ENCODE measurements at regions not wholly inside any gene's neighbourhood (a gene's known extent, or its start where the extent isn't known, plus 50 kb on each side); places are given as distances from the start of the nearest gene placed in this dataset.

DNA sequence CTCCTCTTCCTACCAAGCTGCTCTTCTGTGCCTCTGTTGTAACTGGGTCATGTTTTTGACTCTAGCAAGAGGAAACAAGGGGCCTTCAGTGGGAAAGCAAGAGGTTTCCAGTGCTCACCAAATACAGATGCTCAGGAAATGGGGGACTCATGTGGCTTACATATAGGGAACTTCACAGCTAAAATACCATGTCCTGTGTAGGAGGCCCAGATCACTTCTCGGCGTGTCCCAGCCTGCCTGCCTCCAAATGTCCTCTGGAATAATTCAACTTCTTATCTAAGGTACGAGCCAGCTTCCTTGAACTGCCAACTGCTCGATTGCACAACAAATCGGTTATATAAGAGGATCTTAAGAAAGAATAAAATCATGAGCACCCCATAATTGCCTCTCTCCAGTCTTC, 161.3 kb downstream of the KIT start:
- no peaks in the 10 kb centered on the region for H4K20me1 ChIP-seq (ENCODE audit: insufficient read depth)
- DNase-seq (ENCODE audit: low read depth, low spot score) (no peak), ATAC-seq (no peak)
- H3K27ac ChIP-seq (ENCODE audit: low read depth, low read length), result no peak overlapping the region
- ChIA-PET RAD21 (ENCODE audit: low non-redundant PET in 1 of 2, low total read pairs in 2 of 2, uncharacterized antibody in 2 of 2, unreplicated experiment in 2 of 2) (no interaction called here), CTCF (no interaction called here), POLR2A (no interaction called here)
- no peaks in the 10 kb centered on the region for H3K9me3 ChIP-seq (ENCODE audit: control insufficient read depth in 1 of 2, insufficient read depth in 1 of 2, low read depth in 1 of 2, low read length in 2 of 2)
- no peak overlapping the region for H3K4me3 ChIP-seq (replicated peaks in 1 of 2; ENCODE audit: low read depth in 1 of 2, low read length in 2 of 2)
- 0 out of 2 replicates have a peak, but pooled peaks cover 4% of the 10 kb centered on the region for H3K27me3 ChIP-seq (ENCODE audit: insufficient read depth, low read length)
- no peaks in the 10 kb centered on the region for H3K36me3 ChIP-seq (ENCODE audit: control insufficient read depth in 1 of 2, insufficient read depth in 2 of 2, low read length in 2 of 2)
- H3K4me1 ChIP-seq (ENCODE audit: control insufficient read depth in 1 of 2, insufficient read depth in 2 of 2, low read length in 2 of 2), result no peaks in the 10 kb centered on the region
- no peaks in the 10 kb centered on the region for H3K79me2 ChIP-seq (ENCODE audit: insufficient read depth, low read length)
- BruUV-seq (replicated peaks), result no TSS peak
- no peak overlapping the region for H3K9ac ChIP-seq (ENCODE audit: low read length)
- no peak for TF ChIP-seq EGR1 (IDR thresholded peaks at IDR 0.05; ENCODE audit: low read depth)
- no peak overlapping the region for H2AFZ ChIP-seq (ENCODE audit: low read depth, low read length, poor library complexity, severe bottlenecking)
- intact Hi-C loops (cut with micrococcal nuclease), result no loop called here
- no peaks in the 10 kb centered on the region for H3K9me2 ChIP-seq (ENCODE audit: insufficient read depth)
- no peak overlapping the region for H3K4me2 ChIP-seq (ENCODE audit: low read length)

DNA sequence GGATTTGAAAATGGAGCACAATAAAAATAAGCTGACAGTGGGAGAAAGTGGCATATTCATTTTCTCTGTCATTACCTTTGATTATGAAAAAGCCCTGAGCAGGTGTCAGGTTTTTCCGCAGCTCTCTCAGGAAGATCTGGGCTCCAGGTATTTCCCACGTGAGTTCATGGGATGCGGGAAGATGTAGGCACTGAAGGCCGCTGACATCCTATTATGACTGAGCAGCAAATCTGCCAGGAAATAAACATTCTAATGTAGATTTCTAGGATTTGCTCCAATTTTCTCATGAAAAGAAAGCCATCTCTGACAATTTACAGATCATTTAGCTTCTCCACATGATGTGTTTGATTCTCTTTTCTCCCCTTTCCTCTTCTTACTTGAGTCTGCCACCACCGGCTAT, 160.7 kb downstream of the KIT start:
- H4K20me1 ChIP-seq (ENCODE audit: insufficient read depth), result no peaks in the 10 kb centered on the region
- H3K4me3 ChIP-seq (replicated peaks in 1 of 2; ENCODE audit: low read depth in 1 of 2, low read length in 2 of 2), result no peak overlapping the region
- H3K27ac ChIP-seq (ENCODE audit: low read depth, low read length), result no peak overlapping the region
- no peaks in the 10 kb centered on the region for H3K4me1 ChIP-seq (ENCODE audit: control insufficient read depth in 1 of 2, insufficient read depth in 2 of 2, low read length in 2 of 2)
- ChIA-PET POLR2A (no interaction called here), RAD21 (ENCODE audit: low non-redundant PET in 1 of 2, low total read pairs in 2 of 2, uncharacterized antibody in 2 of 2, unreplicated experiment in 2 of 2) (interaction anchor here in 1 of 2 experiments (0.6 kb wide), 1 partner anchor 15 kb away, joined by 3 read pairs; no protein-coding TSS in a partner anchor), CTCF (no interaction called here)
- H3K36me3 ChIP-seq (ENCODE audit: control insufficient read depth in 1 of 2, insufficient read depth in 2 of 2, low read length in 2 of 2), result no peaks in the 10 kb centered on the region
- no peak overlapping the region for H3K9ac ChIP-seq (ENCODE audit: low read length)
- ATAC-seq, result no peak
- no peak overlapping the region for H2AFZ ChIP-seq (ENCODE audit: low read depth, low read length, poor library complexity, severe bottlenecking)
- BruUV-seq (replicated peaks), result no TSS peak
- no peaks in the 10 kb centered on the region for H3K9me2 ChIP-seq (ENCODE audit: insufficient read depth)
- no peak for DNase-seq (ENCODE audit: low read depth, low spot score)
- H3K27me3 ChIP-seq (ENCODE audit: insufficient read depth, low read length), result no peaks in the 10 kb centered on the region
- no peaks in the 10 kb centered on the region for H3K9me3 ChIP-seq (ENCODE audit: control insufficient read depth in 1 of 2, insufficient read depth in 1 of 2, low read depth in 1 of 2, low read length in 2 of 2)
- no peak overlapping the region for H3K4me2 ChIP-seq (ENCODE audit: low read length)
- H3K79me2 ChIP-seq (ENCODE audit: insufficient read depth, low read length), result no peaks in the 10 kb centered on the region
- intact Hi-C loops (cut with micrococcal nuclease), result no loop called here
- TF ChIP-seq EZH2 (IDR thresholded peaks at IDR 0.05) (no peak), ELF1 (IDR thresholded peaks at IDR 0.05; ENCODE audit: borderline replicate concordance, low read depth) (no peak), RAD21 (IDR thresholded peaks at IDR 0.05; ENCODE audit: low read depth) (no peak), ATF3 (IDR thresholded peaks at IDR 0.05) (no peak), POLR2A (IDR thresholded peaks at IDR 0.05; ENCODE audit: borderline replicate concordance, extremely low read depth, insufficient read depth, insufficient read length) (no peak), FOSL1 (IDR thresholded peaks at IDR 0.05; ENCODE audit: low read depth) (no peak), SIN3A (IDR thresholded peaks at IDR 0.05; ENCODE audit: low read depth) (no peak), YY1 (IDR thresholded peaks at IDR 0.05; ENCODE audit: extremely low read depth, insufficient replicate concordance, low read depth, low read length) (no peak), JUND (IDR thresholded peaks at IDR 0.05) (no peak), EZH2phosphoT487 (IDR thresholded peaks at IDR 0.05; ENCODE audit: borderline replicate concordance) (no peak), ZNF274 (IDR thresholded peaks at IDR 0.05; ENCODE audit: low read depth, low read length) (no peak), CBX3 (IDR thresholded peaks at IDR 0.05; ENCODE audit: low read depth) (no peak), MAX (IDR thresholded peaks at IDR 0.05) (no peak), ZFX (IDR thresholded peaks at IDR 0.05) (no peak), CEBPB (IDR thresholded peaks at IDR 0.05; ENCODE audit: low read depth) (no peak)
- TF ChIP-seq, protein P1, sequence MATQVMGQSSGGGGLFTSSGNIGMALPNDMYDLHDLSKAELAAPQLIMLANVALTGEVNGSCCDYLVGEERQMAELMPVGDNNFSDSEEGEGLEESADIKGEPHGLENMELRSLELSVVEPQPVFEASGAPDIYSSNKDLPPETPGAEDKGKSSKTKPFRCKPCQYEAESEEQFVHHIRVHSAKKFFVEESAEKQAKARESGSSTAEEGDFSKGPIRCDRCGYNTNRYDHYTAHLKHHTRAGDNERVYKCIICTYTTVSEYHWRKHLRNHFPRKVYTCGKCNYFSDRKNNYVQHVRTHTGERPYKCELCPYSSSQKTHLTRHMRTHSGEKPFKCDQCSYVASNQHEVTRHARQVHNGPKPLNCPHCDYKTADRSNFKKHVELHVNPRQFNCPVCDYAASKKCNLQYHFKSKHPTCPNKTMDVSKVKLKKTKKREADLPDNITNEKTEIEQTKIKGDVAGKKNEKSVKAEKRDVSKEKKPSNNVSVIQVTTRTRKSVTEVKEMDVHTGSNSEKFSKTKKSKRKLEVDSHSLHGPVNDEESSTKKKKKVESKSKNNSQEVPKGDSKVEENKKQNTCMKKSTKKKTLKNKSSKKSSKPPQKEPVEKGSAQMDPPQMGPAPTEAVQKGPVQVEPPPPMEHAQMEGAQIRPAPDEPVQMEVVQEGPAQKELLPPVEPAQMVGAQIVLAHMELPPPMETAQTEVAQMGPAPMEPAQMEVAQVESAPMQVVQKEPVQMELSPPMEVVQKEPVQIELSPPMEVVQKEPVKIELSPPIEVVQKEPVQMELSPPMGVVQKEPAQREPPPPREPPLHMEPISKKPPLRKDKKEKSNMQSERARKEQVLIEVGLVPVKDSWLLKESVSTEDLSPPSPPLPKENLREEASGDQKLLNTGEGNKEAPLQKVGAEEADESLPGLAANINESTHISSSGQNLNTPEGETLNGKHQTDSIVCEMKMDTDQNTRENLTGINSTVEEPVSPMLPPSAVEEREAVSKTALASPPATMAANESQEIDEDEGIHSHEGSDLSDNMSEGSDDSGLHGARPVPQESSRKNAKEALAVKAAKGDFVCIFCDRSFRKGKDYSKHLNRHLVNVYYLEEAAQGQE (IDR thresholded peaks at IDR 0.05; ENCODE audit: low read depth), result no peak
- TF ChIP-seq, protein P2, sequence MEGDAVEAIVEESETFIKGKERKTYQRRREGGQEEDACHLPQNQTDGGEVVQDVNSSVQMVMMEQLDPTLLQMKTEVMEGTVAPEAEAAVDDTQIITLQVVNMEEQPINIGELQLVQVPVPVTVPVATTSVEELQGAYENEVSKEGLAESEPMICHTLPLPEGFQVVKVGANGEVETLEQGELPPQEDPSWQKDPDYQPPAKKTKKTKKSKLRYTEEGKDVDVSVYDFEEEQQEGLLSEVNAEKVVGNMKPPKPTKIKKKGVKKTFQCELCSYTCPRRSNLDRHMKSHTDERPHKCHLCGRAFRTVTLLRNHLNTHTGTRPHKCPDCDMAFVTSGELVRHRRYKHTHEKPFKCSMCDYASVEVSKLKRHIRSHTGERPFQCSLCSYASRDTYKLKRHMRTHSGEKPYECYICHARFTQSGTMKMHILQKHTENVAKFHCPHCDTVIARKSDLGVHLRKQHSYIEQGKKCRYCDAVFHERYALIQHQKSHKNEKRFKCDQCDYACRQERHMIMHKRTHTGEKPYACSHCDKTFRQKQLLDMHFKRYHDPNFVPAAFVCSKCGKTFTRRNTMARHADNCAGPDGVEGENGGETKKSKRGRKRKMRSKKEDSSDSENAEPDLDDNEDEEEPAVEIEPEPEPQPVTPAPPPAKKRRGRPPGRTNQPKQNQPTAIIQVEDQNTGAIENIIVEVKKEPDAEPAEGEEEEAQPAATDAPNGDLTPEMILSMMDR (IDR thresholded peaks at IDR 0.05 in 2 of 3, conservative IDR thresholded peaks at IDR 0.05 in 1 of 3; ENCODE audit: borderline replicate concordance in 1 of 3, insufficient read depth in 1 of 3, low read depth in 2 of 3, low read length in 2 of 3), result no peak
